T-helper 1 cell treated with Interleukin-12 subunit alpha and Interleukin-12 subunit beta and Interleukin-4 antibody, amounts not matched to agents 30 μg/mL and 1 μg/mL, for 36 hours (primary cell): ENCODE measurements at regions not wholly inside any gene's neighbourhood (a gene's known extent, or its start where the extent isn't known, plus 50 kb on each side); places are given as distances from the start of the nearest gene placed in this dataset.

ENCODE experiments used
- H3K27ac Mint-ChIP-seq: one replicate; pipeline ENCODE4 v1.8.0; 2021; ENCODE audit warnings: mild to moderate bottlenecking, mixed read lengths
- H3K27me3 Mint-ChIP-seq: one replicate; pipeline ENCODE4 v1.8.0; 2021; ENCODE audit warnings: low read depth, mixed read lengths
- H3K36me3 Mint-ChIP-seq: one replicate; pipeline ENCODE4 v1.8.0; 2021; ENCODE audit warnings: low read depth, mixed read lengths
- H3K4me1 Mint-ChIP-seq: one replicate; pipeline ENCODE4 v1.8.0; 2021; ENCODE audit warnings: low read depth, mixed read lengths
- H3K4me3 Mint-ChIP-seq: one replicate; pipeline ENCODE4 v1.8.0; 2021; ENCODE audit warnings: mild to moderate bottlenecking, moderate library complexity, mixed read lengths
- H3K9me3 Mint-ChIP-seq: one replicate; pipeline ENCODE4 v1.8.0; 2021; ENCODE audit warnings: mixed read lengths

GRCh38 chr13:59514316-59514715 is 649.4 kb downstream of the DIAPH3 start:
- H3K4me3 Mint-ChIP-seq: no peak overlapping the region
- no peaks in the 10 kb centered on the region for H3K9me3 Mint-ChIP-seq
- H3K36me3 Mint-ChIP-seq: no peaks in the 10 kb centered on the region
- H3K27me3 Mint-ChIP-seq: no peaks in the 10 kb centered on the region
- no peak overlapping the region for H3K27ac Mint-ChIP-seq
- no peaks in the 10 kb centered on the region for H3K4me1 Mint-ChIP-seq

GRCh38 chr13:59519819-59520218 is 643.9 kb downstream of the DIAPH3 start:
- H3K27ac Mint-ChIP-seq: no peak overlapping the region
- H3K9me3 Mint-ChIP-seq: no peaks in the 10 kb centered on the region
- no peaks in the 10 kb centered on the region for H3K27me3 Mint-ChIP-seq
- H3K4me3 Mint-ChIP-seq: no peak overlapping the region
- H3K36me3 Mint-ChIP-seq: no peaks in the 10 kb centered on the region
- H3K4me1 Mint-ChIP-seq: no peaks in the 10 kb centered on the region

GRCh38 chr13:59521549-59521948 is 642.2 kb downstream of the DIAPH3 start:
- no peaks in the 10 kb centered on the region for H3K27me3 Mint-ChIP-seq
- H3K4me1 Mint-ChIP-seq: no peaks in the 10 kb centered on the region
- no peak overlapping the region for H3K4me3 Mint-ChIP-seq
- no peaks in the 10 kb centered on the region for H3K9me3 Mint-ChIP-seq
- H3K36me3 Mint-ChIP-seq: no peaks in the 10 kb centered on the region
- H3K27ac Mint-ChIP-seq: no peak overlapping the region

- no peaks in the 10 kb centered on the region for H3K9me3 Mint-ChIP-seq
- H3K36me3 Mint-ChIP-seq: no peaks in the 10 kb centered on the region
- H3K27ac Mint-ChIP-seq: no peak overlapping the region
- H3K4me1 Mint-ChIP-seq: no peaks in the 10 kb centered on the region
- no peak overlapping the region for H3K4me3 Mint-ChIP-seq
- H3K27me3 Mint-ChIP-seq: no peaks in the 10 kb centered on the region
Measured at GRCh38 chr13:59522652-59523051, 641.1 kb downstream of the DIAPH3 start.

GRCh38 chr13:59527500-59527899 is 636.2 kb downstream of the DIAPH3 start:
- H3K4me3 Mint-ChIP-seq: no peak overlapping the region
- no peaks in the 10 kb centered on the region for H3K36me3 Mint-ChIP-seq
- H3K27ac Mint-ChIP-seq: no peak overlapping the region
- H3K27me3 Mint-ChIP-seq: no peaks in the 10 kb centered on the region
- no peaks in the 10 kb centered on the region for H3K9me3 Mint-ChIP-seq
- H3K4me1 Mint-ChIP-seq: peaks cover 2% of the 10 kb centered on the region

GRCh38 chr13:59531571-59532091 is 632.1 kb downstream of the DIAPH3 start:
- H3K36me3 Mint-ChIP-seq: no peaks in the 10 kb centered on the region
- H3K4me1 Mint-ChIP-seq: peaks cover 2% of the 10 kb centered on the region
- no peaks in the 10 kb centered on the region for H3K9me3 Mint-ChIP-seq
- H3K27ac Mint-ChIP-seq: no peak overlapping the region
- H3K4me3 Mint-ChIP-seq: no peak overlapping the region
- no peaks in the 10 kb centered on the region for H3K27me3 Mint-ChIP-seq

GRCh38 chr13:59532405-59532804 is 631.3 kb downstream of the DIAPH3 start:
- Mint-ChIP-seq H3K27ac (no peak overlapping the region), H3K9me3 (no peaks in the 10 kb centered on the region), H3K4me1 (peaks cover 2% of the 10 kb centered on the region), H3K36me3 (no peaks in the 10 kb centered on the region), H3K4me3 (no peak overlapping the region), H3K27me3 (no peaks in the 10 kb centered on the region)

GRCh38 chr13:59533561-59534555 is 629.9 kb downstream of the DIAPH3 start:
- Mint-ChIP-seq H3K4me1 (peaks cover 2% of the 10 kb centered on the region), H3K9me3 (no peaks in the 10 kb centered on the region), H3K36me3 (no peaks in the 10 kb centered on the region), H3K27me3 (no peaks in the 10 kb centered on the region), H3K27ac (no peak overlapping the region), H3K4me3 (no peak overlapping the region)

- Mint-ChIP-seq H3K4me3 (no peak overlapping the region), H3K9me3 (no peaks in the 10 kb centered on the region), H3K27ac (no peak overlapping the region), H3K27me3 (no peaks in the 10 kb centered on the region), H3K36me3 (no peaks in the 10 kb centered on the region), H3K4me1 (peaks cover 2% of the 10 kb centered on the region)
Measured at GRCh38 chr13:59534806-59535205, 628.9 kb downstream of the DIAPH3 start.

GRCh38 chr13:59537500-59537899 is 626.2 kb downstream of the DIAPH3 start:
- Mint-ChIP-seq H3K36me3 (no peaks in the 10 kb centered on the region), H3K27me3 (no peaks in the 10 kb centered on the region), H3K9me3 (no peaks in the 10 kb centered on the region), H3K27ac (no peak overlapping the region), H3K4me1 (no peaks in the 10 kb centered on the region), H3K4me3 (no peak overlapping the region)

- Mint-ChIP-seq H3K4me3 (no peak overlapping the region), H3K27ac (no peak overlapping the region), H3K27me3 (no peaks in the 10 kb centered on the region), H3K4me1 (no peaks in the 10 kb centered on the region), H3K9me3 (no peaks in the 10 kb centered on the region), H3K36me3 (no peaks in the 10 kb centered on the region)
Measured at GRCh38 chr13:59538512-59538911, 625.2 kb downstream of the DIAPH3 start.

- Mint-ChIP-seq H3K27ac (no peak overlapping the region), H3K4me1 (no peaks in the 10 kb centered on the region), H3K9me3 (no peaks in the 10 kb centered on the region), H3K36me3 (no peaks in the 10 kb centered on the region), H3K27me3 (no peaks in the 10 kb centered on the region), H3K4me3 (no peak overlapping the region)
Measured at GRCh38 chr13:59542303-59542702, 621.4 kb downstream of the DIAPH3 start.

GRCh38 chr13:59543418-59543817 is 620.3 kb downstream of the DIAPH3 start:
- no peak overlapping the region for H3K27ac Mint-ChIP-seq
- no peaks in the 10 kb centered on the region for H3K4me1 Mint-ChIP-seq
- H3K27me3 Mint-ChIP-seq: no peaks in the 10 kb centered on the region
- H3K36me3 Mint-ChIP-seq: no peaks in the 10 kb centered on the region
- no peak overlapping the region for H3K4me3 Mint-ChIP-seq
- no peaks in the 10 kb centered on the region for H3K9me3 Mint-ChIP-seq

- Mint-ChIP-seq H3K9me3 (no peaks in the 10 kb centered on the region), H3K27me3 (no peaks in the 10 kb centered on the region), H3K36me3 (no peaks in the 10 kb centered on the region), H3K27ac (no peak overlapping the region), H3K4me3 (no peak overlapping the region), H3K4me1 (no peaks in the 10 kb centered on the region)
Measured at GRCh38 chr13:59545007-59545406, 618.7 kb downstream of the DIAPH3 start.

GRCh38 chr13:59546178-59546577 is 617.5 kb downstream of the DIAPH3 start:
- Mint-ChIP-seq H3K36me3 (no peaks in the 10 kb centered on the region), H3K27me3 (no peaks in the 10 kb centered on the region), H3K4me1 (no peaks in the 10 kb centered on the region), H3K27ac (no peak overlapping the region), H3K9me3 (no peaks in the 10 kb centered on the region), H3K4me3 (no peak overlapping the region)
